Stimulated activated CD4-positive, alpha-beta T cell treated with anti-CD3 and anti-CD28 coated beads, Interleukin-15, amount 100 ng/mL, for 48 hours (primary cell): ENCODE measurements at regions not wholly inside any gene's neighbourhood (a gene's known extent, or its start where the extent isn't known, plus 50 kb on each side); places are given as distances from the start of the nearest gene placed in this dataset.

Source experiments
- DNase-seq, 2 donors: peaks; one replicate each; pipeline ENCODE4 v3.0.0-alpha.2; 2020; ENCODE audit warnings: low read depth in 2 of 2

DNA sequence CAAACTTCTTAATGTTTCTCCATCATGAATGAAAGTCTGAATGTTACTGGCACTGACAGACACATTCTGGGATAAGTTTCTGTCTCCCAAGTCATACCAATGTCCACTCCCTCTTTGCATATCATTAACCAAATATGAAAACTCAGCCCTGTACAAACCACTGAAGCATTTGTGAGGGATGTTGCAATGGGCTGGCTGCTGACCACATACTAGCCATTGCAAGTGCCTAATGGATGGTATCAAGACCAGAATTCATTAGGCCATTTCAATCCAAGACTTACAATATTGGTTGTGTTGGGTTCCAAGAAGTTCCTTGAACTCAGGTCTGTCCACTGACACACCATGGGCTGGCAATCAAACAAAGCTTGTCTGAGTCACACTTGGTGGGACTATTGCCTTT lies 73.8 kb downstream of the CBLN2 start:
- no peak for DNase-seq

DNA sequence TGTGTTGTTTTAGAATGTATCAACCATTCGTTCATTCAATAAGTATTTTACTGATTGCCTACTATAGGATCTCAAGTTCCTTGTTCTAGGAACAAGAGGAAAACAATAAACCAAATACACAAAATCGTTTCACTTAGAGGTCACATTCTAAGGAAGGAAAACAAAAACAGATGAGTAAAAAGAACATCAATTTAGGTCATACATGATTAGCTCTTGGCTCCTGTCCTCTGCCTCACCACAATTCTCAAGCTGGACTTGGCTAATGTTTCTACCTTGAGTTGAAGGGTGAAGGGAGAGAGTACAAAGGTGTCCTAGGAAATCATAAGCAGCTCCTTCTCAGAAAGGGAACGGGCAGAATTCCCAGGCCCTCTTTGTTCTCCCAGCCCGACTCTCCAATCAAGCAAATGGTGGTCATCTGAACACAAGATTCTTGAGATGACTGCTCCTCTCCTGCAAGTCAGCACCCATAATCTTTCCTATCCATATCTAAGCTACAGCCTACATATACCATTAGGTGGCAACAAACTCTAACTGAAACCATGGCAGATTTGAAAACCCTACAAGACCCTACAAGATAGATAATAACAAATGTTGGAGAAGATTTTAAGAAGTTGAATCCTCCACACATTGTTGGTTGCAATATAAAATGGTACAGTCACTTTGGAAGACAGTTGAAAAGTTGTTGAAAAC lies 76.0 kb downstream of the CBLN2 start:
- no peak for DNase-seq

DNA sequence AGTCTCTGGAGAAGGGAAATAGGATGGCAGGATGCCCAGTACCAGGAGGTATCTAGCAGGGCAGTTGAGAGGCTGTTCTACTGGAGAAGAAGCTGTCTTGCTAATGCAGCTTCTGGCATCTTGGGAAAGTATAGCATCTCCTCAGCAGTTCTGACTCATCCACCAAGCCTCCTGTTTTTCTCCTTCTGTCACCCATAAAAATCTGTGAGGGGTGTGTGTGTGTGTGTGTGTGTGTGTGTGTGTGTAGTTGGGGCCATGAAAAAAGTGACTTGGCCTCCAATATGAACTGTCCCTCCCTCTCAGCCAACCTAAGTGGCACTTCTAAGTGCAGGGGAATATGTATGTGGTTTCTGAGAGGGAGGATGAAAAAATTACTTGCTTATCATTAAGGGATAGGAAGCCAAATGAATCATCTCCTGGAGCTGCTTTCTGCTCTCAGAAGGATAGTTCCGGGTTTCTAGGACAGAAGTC lies 83.9 kb downstream of the CBLN2 start:
- DNase-seq, result no peak

DNA sequence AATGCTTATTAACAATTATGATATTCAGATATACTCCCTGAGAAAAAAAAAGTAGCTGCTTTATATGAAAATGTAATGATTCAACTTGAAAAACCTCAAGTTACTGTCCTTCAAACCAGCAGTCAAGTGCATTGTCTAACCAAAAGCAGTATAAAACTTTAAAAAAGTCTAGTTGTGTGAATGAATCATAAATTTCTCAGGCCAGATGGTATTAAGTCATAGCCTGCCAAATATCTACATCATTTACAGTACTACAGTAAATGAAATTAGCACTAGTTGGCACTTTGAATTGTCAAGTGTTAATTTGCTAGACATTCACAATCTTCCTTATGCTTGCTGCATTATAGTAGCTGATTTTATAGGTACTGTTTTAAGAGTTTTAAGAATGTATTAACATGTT lies 85.9 kb downstream of the CBLN2 start:
- no peak for DNase-seq

DNA sequence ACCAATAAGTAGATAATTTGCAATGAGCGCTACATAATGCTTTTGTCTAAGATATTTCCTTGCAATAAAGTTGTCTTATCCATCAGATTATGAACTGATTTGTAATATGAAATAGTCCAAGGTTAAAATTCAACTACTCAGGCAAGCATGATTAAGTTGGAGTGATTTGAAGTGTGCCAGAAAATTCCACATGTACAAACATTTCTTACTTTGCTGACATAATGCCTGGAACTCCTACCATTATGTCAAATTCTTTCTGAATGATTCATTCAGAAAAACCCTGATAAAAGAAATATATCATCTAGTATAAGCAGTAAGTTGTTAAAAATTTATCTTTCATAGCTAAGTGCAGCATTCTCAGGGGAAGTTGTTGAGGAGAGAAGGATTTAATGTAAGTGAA lies 87.3 kb downstream of the CBLN2 start:
- DNase-seq, result no peak

DNA sequence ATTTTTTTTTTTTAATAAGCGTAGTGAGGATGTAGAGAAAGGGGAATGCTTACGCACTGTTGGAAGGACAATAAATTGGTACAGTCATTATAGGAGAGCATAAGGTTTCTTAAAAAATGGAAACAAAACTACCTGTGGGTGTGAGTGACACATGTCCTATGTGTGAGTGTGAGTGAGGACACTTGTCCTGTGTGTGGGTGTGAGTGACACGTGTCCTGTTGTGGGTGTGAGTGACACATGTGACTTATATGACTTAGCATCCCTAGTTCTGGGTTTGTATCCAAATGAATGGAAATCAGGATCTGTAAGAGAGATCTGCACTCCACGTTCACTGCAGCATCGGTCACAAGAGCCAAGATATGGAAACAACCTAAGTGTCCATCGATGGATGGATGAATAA lies 91.8 kb downstream of the CBLN2 start:
- no peak for DNase-seq

DNA sequence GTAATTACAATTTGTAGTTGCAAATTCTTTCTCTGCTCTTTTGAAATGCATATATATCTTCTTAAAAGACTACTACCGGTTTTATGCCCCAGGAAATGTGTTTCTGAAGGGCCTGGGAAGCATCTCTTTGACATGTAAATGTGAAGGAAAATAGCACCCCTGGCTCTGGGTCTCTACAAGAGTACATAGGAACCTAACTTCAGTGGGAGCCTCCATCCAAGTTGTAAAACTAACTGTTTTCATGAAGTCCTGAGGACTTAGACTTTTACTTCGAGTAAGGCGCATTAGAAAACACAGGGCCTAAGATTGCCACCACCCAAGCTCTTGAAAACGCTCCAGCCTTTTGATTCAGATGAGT lies 99.4 kb downstream of the CBLN2 start:
- DNase-seq, result no peak

DNA sequence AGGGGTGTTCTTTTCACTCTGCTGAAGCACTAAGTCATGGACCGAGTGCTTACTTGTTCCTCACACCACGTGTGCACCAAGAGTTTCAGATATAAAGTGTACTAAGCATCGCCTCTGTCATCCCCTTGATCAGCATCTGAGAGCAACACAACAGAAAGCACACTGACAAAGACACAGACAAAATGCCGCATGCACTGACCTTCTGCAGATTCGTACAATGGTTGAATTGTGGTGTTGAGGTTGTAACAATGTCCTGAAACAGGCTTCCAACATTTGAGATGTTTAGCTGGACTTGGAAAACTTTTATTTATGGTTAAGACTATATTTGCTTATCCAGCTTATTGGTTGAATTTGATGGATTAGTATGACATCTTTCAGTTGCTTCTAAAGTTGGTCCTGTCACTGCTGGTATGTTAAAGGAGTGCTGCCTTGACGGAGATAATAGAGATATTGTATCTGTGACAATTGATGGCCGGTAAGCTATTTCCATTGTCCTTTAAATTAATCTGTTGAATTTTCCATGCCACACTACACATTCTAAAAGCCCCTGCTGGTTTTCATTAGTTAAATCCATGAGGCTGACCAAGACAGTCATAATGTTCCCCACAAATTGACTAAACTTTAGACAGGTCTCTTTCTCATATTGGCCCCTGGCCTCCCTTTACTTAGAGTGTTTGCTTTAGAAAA lies 99.9 kb downstream of the CBLN2 start:
- no peak for DNase-seq

DNA sequence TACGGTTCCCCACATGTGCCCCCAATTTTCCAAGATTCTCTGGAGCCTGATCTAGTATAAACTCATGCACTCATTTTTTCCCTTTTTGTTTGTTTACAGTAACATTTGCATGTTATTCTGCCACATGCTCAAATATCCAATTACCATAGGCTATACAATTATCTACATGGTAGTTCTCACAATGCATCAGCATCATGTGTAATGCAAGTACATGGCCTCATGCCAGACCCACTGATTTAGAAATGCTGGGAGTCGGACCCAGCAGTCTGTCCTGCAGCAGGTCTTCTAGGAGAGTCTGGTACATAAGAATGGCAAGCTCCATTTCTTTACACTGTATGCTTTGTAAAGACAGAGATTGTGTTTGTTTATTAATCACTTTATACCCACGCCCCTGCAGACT lies 107.7 kb downstream of the CBLN2 start:
- no peak for DNase-seq

DNA sequence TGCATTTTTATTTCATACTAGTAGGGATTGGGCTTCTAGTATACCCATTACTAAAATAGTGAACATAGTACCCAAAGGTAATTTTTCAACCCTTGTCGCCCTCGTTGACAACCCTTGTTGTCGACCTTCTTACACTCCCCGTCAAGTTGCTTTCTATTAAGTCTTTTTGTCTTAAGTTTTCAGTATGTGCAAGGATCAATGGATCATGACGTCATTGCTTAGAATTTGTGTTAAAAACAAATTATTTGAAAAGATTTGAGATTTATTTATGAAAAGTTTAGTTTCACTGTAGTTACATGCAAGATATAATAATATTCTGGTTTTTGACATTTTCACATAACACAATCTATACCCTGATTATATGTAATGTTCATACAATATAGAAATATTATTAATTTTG lies 110.4 kb downstream of the CBLN2 start:
- no peak for DNase-seq

DNA sequence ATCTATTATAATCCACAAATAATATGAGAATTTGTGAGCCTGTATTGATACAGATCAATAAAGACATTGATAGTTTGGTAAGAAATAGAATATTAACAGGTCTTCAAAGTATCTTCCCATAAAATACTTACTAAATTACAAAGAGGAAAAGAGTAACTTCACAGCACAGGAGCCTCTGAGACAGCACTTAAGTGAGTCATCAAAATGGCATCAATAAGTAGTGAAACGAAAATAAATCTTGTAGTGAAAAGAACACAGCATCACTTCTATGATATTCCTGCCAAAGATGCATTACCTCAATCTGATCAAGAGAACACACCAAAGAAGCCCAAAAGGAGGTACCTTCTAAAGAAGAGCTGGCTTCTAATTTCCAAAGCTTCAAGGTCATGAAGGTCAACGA lies 116.4 kb downstream of the CBLN2 start:
- DNase-seq, result no peak

DNA sequence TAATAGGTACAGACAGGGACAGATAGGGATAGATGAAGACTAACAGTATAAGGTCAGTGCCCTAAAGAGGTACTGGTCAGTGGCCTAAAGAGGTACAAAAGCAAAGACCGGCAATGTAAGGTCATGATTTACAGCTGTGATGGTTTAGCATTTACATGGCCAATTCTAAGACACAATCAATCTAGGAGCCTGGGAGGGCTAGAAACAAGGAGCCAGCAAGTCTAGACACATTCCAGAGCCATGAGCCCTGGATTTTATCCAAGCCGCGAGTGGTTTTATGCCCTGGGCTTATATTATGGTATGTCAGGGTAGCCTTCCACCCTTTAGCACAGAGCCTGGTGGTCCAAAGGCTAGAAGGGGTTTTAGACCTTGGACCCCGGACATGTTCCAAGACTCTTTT lies 124.2 kb downstream of the CBLN2 start:
- DNase-seq, result no peak

DNA sequence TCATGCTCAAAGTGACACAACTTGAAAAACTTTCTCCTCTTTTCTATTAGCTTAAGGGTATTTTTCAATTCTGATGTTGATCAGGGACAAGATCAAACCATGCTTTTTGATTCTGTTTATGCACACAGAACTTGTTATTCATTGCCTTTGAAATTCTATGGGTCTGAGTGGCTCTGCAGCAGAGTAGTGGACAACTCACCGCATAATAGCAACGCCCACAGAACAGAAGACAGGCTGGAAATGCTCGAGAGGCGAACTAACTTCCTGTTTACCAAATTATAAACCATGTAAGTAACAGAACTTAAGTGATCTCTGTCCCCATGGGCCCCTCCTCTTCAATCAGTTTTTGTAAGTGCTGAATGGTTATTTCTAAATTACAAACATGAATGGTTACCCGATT lies 131.2 kb downstream of the CBLN2 start:
- DNase-seq, result no peak

DNA sequence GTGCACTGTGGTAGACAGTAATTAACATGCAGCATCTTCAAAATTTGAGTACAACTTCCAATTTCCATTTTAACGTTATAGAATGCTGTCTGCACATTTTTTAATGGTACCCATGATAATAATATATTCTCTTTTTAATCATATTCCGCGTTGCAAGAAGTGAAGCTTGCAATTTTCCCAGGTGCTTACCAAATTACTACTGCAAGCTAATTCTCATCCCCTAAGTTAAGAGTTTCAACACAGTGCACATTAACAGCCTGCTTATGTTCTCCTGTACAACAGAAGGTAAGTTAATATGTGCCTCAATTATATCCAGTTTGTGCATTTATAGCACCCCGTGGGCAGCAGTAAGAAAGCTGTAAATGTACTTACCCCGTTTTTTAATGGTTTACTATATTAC lies 132.9 kb downstream of the CBLN2 start:
- DNase-seq, result no peak

DNA sequence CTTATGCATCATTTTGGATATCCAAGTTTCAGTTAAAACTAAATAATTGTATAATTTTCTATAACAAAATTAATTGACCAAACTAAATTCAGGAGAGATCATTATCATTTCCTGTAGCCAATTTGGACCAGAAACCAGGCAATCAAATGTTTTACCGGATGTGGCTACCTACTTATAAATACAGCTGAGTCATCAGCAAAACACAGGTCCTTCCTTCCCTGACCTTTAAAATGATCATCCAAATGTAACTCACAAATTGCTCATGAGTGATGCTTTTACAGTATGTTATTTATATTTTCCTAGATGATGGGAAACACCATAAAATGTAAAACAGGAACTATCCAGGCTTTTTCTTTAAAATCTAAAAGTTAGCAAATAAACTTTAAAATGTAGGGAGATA lies 133.7 kb downstream of the CBLN2 start:
- DNase-seq, result no peak

DNA sequence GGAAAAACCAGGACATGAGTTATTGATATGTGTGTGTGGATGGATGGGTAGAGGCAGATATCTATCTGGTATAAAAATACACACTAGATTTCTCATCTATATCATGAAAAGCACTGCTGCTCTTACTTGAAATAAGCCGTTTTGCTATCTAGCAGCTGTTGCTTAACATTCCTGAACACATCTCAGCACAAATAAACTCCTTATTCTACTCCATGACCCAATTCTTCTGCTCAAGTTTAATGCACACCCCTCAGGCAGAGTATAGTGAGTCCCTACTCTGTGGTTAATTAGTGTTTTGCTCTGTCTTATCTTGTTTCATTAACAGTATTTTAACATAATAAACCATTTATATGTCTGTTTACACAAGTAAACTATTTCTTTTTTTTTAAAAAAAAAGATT lies 134.2 kb downstream of the CBLN2 start:
- no peak for DNase-seq

DNA sequence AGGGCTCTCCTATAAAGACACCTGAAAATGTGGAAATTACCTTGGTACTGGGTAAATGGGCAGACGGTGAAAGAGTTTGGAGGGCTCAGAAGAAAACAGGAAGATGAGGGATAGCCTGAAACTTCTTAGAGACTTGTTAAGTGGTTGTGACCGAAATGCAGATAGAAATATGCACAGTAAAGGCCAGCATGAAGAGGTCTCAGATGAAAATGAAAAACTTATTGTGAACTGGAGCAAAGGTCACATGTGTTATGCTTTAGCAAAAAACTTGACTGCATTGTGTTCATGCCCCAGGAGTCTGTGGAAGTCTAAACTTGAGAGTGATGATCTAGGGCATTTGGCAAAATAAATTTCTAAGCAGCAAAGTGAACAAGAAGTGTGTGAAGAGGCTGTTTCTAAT lies 137.1 kb downstream of the CBLN2 start:
- no peak for DNase-seq

DNA sequence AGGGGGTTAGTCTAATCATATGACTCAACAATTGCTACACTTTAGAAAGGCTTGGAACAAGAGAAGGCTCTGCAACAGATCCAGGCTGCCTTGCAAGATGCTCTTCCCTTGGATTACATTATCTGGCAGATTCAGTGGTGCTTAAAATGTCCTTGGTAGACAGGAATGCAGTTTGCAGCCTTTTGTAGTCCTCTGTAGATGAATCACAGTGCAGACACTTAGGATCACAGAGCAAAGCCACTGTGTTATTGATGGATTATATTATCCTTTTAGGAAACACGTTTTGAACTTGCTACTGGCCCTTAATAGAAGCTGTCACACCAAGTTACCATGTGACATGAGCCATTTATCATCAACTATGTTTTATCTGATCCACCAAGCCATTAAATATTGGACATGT lies 152.2 kb downstream of the CBLN2 start:
- no peak for DNase-seq

DNA sequence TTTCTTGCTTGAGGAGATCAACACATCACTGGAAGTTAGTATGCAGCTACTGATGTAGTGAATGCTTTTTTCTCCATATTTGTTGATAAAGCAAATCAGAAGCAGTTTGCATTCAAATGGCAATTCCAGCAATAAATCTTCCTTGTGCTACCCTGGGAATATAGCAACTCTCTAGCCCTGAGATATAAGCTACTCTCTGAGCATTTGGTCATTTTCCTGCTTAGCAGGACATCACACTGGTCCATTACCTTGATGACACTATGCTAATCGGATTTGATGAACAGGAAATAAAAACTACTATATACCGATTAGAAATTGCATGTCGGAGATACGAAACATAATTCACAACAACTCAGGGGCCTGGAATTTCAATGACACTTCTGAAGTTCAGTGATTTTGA lies 152.7 kb downstream of the CBLN2 start:
- no peak for DNase-seq

DNA sequence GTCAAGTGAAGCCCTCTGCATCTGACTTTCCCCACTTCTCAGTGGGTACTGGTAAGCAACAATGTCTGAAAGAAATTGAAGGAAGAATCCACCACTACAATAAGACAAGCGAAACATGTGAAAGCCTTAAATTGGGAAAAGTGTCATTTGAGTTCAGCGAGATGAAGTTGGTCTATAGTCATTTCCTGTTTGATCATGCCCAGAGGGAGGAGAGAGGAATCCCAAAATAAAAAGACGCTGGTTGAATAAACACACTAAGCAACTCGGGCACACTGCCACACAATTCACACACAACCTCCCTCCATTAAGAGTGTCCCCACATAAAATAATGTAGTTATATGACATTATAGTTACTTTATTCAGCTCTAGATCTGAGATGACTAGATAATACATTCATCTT lies 166.1 kb downstream of the CBLN2 start:
- DNase-seq, result no peak

DNA sequence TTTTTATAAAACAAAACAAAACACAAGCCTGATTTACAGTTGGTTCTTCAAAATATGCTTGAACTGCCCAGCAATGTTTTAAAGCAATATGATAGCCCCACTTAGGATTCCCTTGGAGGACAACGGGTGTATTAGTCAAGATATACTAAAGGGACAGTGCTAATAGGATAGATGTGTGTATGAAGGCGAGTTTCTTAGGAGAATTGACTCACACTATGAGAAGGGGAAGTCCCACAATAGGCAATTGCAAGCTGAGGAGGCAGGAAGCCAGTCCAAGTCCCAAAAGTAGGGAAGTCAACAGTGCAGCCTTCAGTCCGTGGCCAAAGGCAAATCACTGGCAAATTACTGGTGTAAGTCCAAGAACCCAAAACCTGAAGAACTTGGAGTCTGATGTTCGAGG lies 167.9 kb downstream of the CBLN2 start:
- no peak for DNase-seq

DNA sequence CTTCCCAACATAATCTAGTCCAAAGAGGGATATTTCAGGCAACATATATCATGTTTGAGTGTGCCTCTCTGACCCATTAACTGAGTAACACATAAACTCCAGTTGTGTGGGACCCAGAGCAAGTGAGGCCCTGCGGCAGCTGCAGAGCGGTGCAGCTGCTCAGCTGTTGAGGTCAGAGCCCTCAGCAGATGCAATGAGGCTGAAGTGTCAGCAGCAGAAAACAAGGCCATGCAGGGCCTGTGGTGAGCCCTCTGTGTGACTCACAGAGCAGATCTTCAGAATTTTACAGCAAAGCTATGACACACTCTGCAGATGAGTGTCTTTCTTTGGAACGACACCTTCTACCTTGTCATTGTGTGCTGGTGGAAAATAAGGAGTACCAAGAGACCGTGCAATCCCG lies 168.5 kb downstream of the CBLN2 start:
- no peak for DNase-seq

DNA sequence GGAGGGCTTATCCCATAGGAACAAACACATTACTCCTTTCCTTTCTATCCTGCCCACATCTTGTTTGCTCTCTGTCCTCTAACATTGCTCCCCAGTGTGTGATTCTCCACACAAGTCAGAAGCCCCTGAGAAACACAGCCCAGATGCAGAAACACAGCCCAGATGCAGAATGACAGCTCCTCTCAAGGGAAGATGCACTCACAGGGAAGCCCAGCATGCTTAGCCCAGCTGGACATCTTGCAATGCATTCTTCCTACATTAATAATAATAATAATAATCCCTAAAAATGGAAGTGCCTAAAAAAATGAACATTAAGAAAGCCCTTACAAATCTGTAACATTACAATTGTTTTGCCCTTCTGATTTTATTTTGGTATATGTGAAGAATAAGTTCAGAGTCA lies 172.1 kb downstream of the CBLN2 start:
- no peak for DNase-seq

DNA sequence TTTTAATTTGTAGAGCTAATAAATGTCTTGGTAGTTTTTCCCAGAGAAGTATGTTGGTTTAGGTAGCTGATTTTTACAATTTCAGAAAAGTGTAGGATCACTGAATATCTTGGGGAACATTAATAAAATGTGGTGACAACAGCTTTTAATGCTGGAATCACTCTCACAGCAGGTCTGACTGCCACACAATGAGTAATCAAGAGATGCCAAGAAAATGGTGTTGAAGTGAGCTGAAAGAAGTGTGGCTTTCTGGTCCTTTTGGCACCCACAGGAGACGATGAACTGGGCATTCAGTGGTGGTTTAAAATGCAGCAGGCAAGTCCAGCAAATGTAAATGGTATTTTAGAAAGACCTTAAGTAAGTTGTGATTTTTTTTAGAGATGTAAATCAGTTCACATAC lies 175.8 kb downstream of the CBLN2 start:
- DNase-seq, result no peak
